ENCODE measurements at regions not wholly inside any gene's neighbourhood (a gene's known extent, or its start where the extent isn't known, plus 50 kb on each side); places are given as distances from the start of the nearest gene placed in this dataset.

- Histone ChIP-seq H3K18ac (ENCODE audit: extremely low read depth, low read length) (no peak overlapping the region), H3K4me2 (ENCODE audit: insufficient read depth in 1 of 2, low read depth in 2 of 2, low read length in 2 of 2) (no peak overlapping the region), H3K4ac (replicated peaks; ENCODE audit: insufficient read length, low read depth, low read length) (no peak overlapping the region), H3K4me3 (ENCODE audit: extremely low read depth in 1 of 4, insufficient read depth in 2 of 4, low read depth in 3 of 4, low read length in 4 of 4) (no peak overlapping the region), H3K14ac (ENCODE audit: insufficient read length) (no peak overlapping the region), H2BK20ac (ENCODE audit: low read length) (no peak overlapping the region), H4K8ac (ENCODE audit: extremely low read depth, insufficient read depth, low read length) (no peak overlapping the region), H4K91ac (replicated peaks; ENCODE audit: insufficient read length, low read length) (no peak overlapping the region), H3K79me1 (ENCODE audit: low read depth, low read length) (no peaks in the 10 kb centered on the region), H2BK12ac (ENCODE audit: low read depth, low read length) (no peak overlapping the region), H4K20me1 (replicated peaks in 1 of 2; ENCODE audit: control insufficient read depth in 1 of 2, insufficient read depth in 2 of 2, low read length in 2 of 2) (no peaks in the 10 kb centered on the region), H3K56ac (replicated peaks; ENCODE audit: insufficient read length, low read depth, low read length) (no peak overlapping the region), H3K9me3 (ENCODE audit: insufficient read depth in 2 of 2, low read depth in 1 of 2, low read length in 1 of 2) (no peaks in the 10 kb centered on the region), H3K27me3 (replicated peaks in 1 of 4; ENCODE audit: control insufficient read depth in 3 of 4, extremely low read depth in 1 of 4, insufficient read depth in 3 of 4, low read length in 3 of 4) (no peaks in the 10 kb centered on the region), H2BK15ac (ENCODE audit: low read length) (no peak overlapping the region), H3K36me3 (ENCODE audit: control insufficient read depth in 2 of 4, insufficient read depth in 4 of 4, low read length in 3 of 4) (no peaks in the 10 kb centered on the region), H3K27ac (ENCODE audit: low read depth, low read length) (no peak overlapping the region), H2AFZ (ENCODE audit: low read length) (no peak overlapping the region), H3K79me2 (ENCODE audit: control insufficient read depth in 1 of 2, insufficient read depth in 2 of 2, low read length in 2 of 2) (no peaks in the 10 kb centered on the region), H3K9ac (replicated peaks in 1 of 4; ENCODE audit: extremely low read depth in 1 of 4, low read depth in 3 of 4, low read length in 3 of 4) (no peak overlapping the region), H2BK5ac (ENCODE audit: low read depth, low read length) (no peak overlapping the region), H3K23me2 (ENCODE audit: low read depth, low read length) (no peaks in the 10 kb centered on the region), H4K5ac (ENCODE audit: insufficient read length, low read depth, low read length) (no peak overlapping the region), H3K4me1 (replicated peaks in 1 of 4; ENCODE audit: control insufficient read depth in 3 of 4, insufficient read depth in 4 of 4, low read length in 3 of 4) (no peaks in the 10 kb centered on the region), H2BK120ac (replicated peaks; ENCODE audit: low read depth, low read length) (no peak overlapping the region), H2AK5ac (ENCODE audit: low read depth, low read length) (no peak overlapping the region), H3K23ac (ENCODE audit: insufficient read length) (no peak overlapping the region)
- WGBS, 2 experiments (ENCODE audit: extremely low coverage in 1 of 2, insufficient coverage in 1 of 2, insufficient read length in 1 of 2, insufficient replicate concordance in 2 of 2, low coverage in 1 of 2, low lambda C conversion rate in 2 of 2, missing lambda C conversion rate in 1 of 2) = 88% methylated on average over 2 of the region's 2 CpGs; no CpG with 5 or more reads in 1 of the 2 experiments
- FAIRE-seq (no peak), DNase-seq (ENCODE audit: low read depth in 1 of 2, low spot score in 2 of 2) (no peak)
- CTCF ChIA-PET (ENCODE audit: partially characterized antibody) = interaction anchor here (1.0 kb wide), 1 partner anchor 16 kb away, joined by 4 read pairs; no protein-coding TSS in a partner anchor
- TF ChIP-seq SIRT6 (IDR thresholded peaks at IDR 0.05; ENCODE audit: low read length) (no peak), RXRA (IDR thresholded peaks at IDR 0.05; ENCODE audit: insufficient read depth, low read depth, low read length) (no peak), FOSL1 (IDR thresholded peaks at IDR 0.05; ENCODE audit: insufficient read depth, low read depth, low read length) (no peak), BRCA1 (IDR thresholded peaks at IDR 0.05; ENCODE audit: low read depth, low read length) (no peak), HDAC2 (IDR thresholded peaks at IDR 0.05; ENCODE audit: borderline replicate concordance in 1 of 2, low read depth in 2 of 2, low read length in 2 of 2) (no peak), JUN (IDR thresholded peaks at IDR 0.05; ENCODE audit: low read depth, low read length) (no peak), SP1 (IDR thresholded peaks at IDR 0.05; ENCODE audit: low read depth, low read length) (no peak), GTF2F1 (IDR thresholded peaks at IDR 0.05; ENCODE audit: borderline replicate concordance, low read depth, low read length) (no peak), TEAD4 (IDR thresholded peaks at IDR 0.05; ENCODE audit: low read depth, low read length) (no peak), POLR2AphosphoS5 (IDR thresholded peaks at IDR 0.05; ENCODE audit: low read depth, low read length) (no peak), SAP30 (IDR thresholded peaks at IDR 0.05; ENCODE audit: insufficient read depth, insufficient replicate concordance, low read length) (no peak), CTBP2 (IDR thresholded peaks at IDR 0.05; ENCODE audit: borderline replicate concordance, insufficient read depth, insufficient read length, low read length) (no peak)
- TF ChIP-seq, protein P1, sequence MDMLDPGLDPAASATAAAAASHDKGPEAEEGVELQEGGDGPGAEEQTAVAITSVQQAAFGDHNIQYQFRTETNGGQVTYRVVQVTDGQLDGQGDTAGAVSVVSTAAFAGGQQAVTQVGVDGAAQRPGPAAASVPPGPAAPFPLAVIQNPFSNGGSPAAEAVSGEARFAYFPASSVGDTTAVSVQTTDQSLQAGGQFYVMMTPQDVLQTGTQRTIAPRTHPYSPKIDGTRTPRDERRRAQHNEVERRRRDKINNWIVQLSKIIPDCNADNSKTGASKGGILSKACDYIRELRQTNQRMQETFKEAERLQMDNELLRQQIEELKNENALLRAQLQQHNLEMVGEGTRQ (IDR thresholded peaks at IDR 0.05; ENCODE audit: low read length) = no peak
- POLR2A ChIA-PET (ENCODE audit: partially characterized antibody) = no interaction called here
Measured at GRCh38 chr4:159780196-159780922, 677.5 kb downstream of the RAPGEF2 start.

Measured in H1 (cell line).